HEK293 (cell line): ENCODE measurements at regions not wholly inside any gene's neighbourhood (a gene's known extent, or its start where the extent isn't known, plus 50 kb on each side); places are given as distances from the start of the nearest gene placed in this dataset.

ENCODE experiments used
- MYNN ChIP-seq: fragments of 450-650 bp; formaldehyde crosslinking; IDR thresholded peaks from 2 replicates; pipeline ENCODE4 v1.5.1; 2016; ENCODE audit warnings: missing biosample characterization, missing genetic modification characterization, borderline replicate concordance
- ZFP3 ChIP-seq: fragments of 450-650 bp; formaldehyde crosslinking; IDR thresholded peaks from 2 replicates; pipeline ENCODE4 v1.5.1; 2016; ENCODE audit warnings: low read depth, missing biosample characterization, missing genetic modification characterization
- ZNF121 ChIP-seq: fragments of 450-650 bp; formaldehyde crosslinking; IDR thresholded peaks from 2 replicates; pipeline ENCODE4 v1.5.1; 2016; ENCODE audit warnings: missing biosample characterization, missing genetic modification characterization
- ZNF140 ChIP-seq: fragments of 450-650 bp; formaldehyde crosslinking; IDR thresholded peaks from 2 replicates; pipeline ENCODE4 v1.5.1; 2016; ENCODE audit warnings: missing biosample characterization, missing genetic modification characterization
- ZNF274 ChIP-seq, 2 experiments: fragments of 200-500 bp in 1 of 2; fragments of 450-650 bp in 1 of 2; sonication (Bioruptor generic) in 1 of 2; formaldehyde crosslinking in 1 of 2; IDR thresholded peaks; 2 replicates each; pipeline versions ENCODE4 v1.5.1 to v1.6.1; 2014 to 2016; ENCODE audit warnings: borderline replicate concordance in 1 of 2, inconsistent platforms in 1 of 2, low read length in 1 of 2, missing biosample characterization in 1 of 2, missing genetic modification characterization in 1 of 2
- ZNF311 ChIP-seq: fragments of 450-650 bp; formaldehyde crosslinking; IDR thresholded peaks from 2 replicates; pipeline ENCODE4 v1.5.1; 2017; ENCODE audit warnings: missing biosample characterization, missing genetic modification characterization, borderline replicate concordance
- ZNF791 ChIP-seq: fragments of 450-650 bp; formaldehyde crosslinking; IDR thresholded peaks from 2 replicates; pipeline ENCODE4 v1.5.1; 2016; ENCODE audit warnings: missing biosample characterization, missing genetic modification characterization
- ZSCAN30 ChIP-seq: fragments of 450-650 bp; IDR thresholded peaks from 2 replicates; pipeline ENCODE4 v1.5.1; 2018; ENCODE audit warnings: missing biosample characterization, mild to moderate bottlenecking, missing genetic modification characterization, moderate library complexity
- TF ChIP-seq, protein P1 (sequence below): fragments of 450-650 bp; formaldehyde crosslinking; IDR thresholded peaks from 2 replicates; pipeline ENCODE4 v1.5.1; 2016; ENCODE audit warnings: missing biosample characterization, missing genetic modification characterization
- TF ChIP-seq, protein P2 (sequence below): fragments of 450-650 bp; formaldehyde crosslinking; IDR thresholded peaks from 2 replicates; pipeline ENCODE4 v1.5.1; 2017; ENCODE audit warnings: missing biosample characterization, missing genetic modification characterization
- TF ChIP-seq, protein P3 (sequence below): fragments of 450-650 bp; formaldehyde crosslinking; IDR thresholded peaks from 2 replicates; pipeline ENCODE4 v1.5.1; 2016; ENCODE audit warnings: missing biosample characterization, missing genetic modification characterization

DNA sequence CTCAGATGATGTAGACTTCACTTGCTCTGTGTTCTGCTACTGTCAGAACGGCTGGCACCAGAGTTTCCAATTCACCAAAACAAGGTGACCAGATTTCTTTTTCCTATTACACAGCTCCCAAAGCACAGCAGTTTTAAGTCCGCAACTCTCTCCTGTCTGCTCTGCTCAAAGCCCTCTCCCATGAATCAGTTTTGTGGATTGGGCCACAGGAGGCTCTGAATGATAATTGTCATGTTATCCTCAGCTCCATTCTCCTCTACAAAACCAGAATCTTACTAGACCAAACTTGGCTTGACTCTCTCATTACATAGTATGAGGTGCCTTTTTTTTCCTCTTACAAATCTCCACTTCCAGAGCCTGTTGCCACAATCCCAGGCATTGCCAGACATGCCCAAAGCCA lies 223.5 kb downstream of the SNX13 start:
- TF ChIP-seq ZNF311 (tag by site-specific recombination) (no peak), ZNF274 (IDR thresholded peaks at IDR 0.05; ENCODE audit: low read length) (no peak), ZNF274 (tag by site-specific recombination; IDR thresholded peaks at IDR 0.05; ENCODE audit: borderline replicate concordance) (no peak), ZNF140 (tag by site-specific recombination) (no peak), ZSCAN30 (tag by site-specific recombination) (no peak), ZFP3 (tag by site-specific recombination) (no peak), ZNF791 (tag by site-specific recombination) (no peak), ZNF121 (tag by site-specific recombination) (no peak), MYNN (tag by site-specific recombination) (no peak)
- TF ChIP-seq, protein P1, sequence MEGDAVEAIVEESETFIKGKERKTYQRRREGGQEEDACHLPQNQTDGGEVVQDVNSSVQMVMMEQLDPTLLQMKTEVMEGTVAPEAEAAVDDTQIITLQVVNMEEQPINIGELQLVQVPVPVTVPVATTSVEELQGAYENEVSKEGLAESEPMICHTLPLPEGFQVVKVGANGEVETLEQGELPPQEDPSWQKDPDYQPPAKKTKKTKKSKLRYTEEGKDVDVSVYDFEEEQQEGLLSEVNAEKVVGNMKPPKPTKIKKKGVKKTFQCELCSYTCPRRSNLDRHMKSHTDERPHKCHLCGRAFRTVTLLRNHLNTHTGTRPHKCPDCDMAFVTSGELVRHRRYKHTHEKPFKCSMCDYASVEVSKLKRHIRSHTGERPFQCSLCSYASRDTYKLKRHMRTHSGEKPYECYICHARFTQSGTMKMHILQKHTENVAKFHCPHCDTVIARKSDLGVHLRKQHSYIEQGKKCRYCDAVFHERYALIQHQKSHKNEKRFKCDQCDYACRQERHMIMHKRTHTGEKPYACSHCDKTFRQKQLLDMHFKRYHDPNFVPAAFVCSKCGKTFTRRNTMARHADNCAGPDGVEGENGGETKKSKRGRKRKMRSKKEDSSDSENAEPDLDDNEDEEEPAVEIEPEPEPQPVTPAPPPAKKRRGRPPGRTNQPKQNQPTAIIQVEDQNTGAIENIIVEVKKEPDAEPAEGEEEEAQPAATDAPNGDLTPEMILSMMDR (tag by site-specific recombination): no peak
- TF ChIP-seq, protein P2, sequence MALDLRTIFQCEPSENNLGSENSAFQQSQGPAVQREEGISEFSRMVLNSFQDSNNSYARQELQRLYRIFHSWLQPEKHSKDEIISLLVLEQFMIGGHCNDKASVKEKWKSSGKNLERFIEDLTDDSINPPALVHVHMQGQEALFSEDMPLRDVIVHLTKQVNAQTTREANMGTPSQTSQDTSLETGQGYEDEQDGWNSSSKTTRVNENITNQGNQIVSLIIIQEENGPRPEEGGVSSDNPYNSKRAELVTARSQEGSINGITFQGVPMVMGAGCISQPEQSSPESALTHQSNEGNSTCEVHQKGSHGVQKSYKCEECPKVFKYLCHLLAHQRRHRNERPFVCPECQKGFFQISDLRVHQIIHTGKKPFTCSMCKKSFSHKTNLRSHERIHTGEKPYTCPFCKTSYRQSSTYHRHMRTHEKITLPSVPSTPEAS (tag by site-specific recombination): no peak
- TF ChIP-seq, protein P3, sequence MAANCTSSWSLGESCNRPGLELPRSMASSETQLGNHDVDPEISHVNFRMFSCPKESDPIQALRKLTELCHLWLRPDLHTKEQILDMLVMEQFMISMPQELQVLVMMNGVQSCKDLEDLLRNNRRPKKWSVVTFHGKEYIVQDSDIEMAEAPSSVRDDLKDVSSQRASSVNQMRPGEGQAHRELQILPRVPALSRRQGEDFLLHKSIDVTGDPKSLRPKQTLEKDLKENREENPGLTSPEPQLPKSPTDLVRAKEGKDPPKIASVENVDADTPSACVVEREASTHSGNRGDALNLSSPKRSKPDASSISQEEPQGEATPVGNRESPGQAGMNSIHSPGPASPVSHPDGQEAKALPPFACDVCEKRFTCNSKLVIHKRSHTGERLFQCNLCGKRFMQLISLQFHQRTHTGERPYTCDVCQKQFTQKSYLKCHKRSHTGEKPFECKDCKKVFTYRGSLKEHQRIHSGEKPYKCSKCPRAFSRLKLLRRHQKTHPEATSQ: no peak
